ENCODE measurements at regions not wholly inside any gene's neighbourhood (a gene's known extent, or its start where the extent isn't known, plus 50 kb on each side); places are given as distances from the start of the nearest gene placed in this dataset.
"Not testable (repeated sequence)": the region's sequence is repeated elsewhere in the genome, so short reads cannot be mapped to it uniquely, and the experiment has no call there.

DNA sequence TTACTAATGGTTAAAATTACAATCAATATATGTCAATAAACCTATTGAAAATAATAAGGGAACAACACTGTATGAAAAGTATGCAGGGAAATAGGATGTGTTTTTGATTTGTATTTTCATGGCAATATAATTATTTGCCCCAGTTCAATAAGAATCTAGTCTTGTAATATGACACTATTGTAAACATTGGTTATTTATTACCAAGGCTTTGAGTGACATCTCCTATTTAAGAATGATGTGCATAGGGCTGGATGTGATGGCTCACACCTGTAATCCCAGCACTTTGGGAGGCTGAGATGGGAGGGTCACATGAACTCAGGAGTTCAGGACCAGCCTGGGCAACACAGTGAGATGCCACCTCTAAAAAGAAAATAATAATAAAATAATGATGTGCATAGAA is 78.6 kb upstream of the DTNBP1 start:
- TF ChIP-seq, protein P1, sequence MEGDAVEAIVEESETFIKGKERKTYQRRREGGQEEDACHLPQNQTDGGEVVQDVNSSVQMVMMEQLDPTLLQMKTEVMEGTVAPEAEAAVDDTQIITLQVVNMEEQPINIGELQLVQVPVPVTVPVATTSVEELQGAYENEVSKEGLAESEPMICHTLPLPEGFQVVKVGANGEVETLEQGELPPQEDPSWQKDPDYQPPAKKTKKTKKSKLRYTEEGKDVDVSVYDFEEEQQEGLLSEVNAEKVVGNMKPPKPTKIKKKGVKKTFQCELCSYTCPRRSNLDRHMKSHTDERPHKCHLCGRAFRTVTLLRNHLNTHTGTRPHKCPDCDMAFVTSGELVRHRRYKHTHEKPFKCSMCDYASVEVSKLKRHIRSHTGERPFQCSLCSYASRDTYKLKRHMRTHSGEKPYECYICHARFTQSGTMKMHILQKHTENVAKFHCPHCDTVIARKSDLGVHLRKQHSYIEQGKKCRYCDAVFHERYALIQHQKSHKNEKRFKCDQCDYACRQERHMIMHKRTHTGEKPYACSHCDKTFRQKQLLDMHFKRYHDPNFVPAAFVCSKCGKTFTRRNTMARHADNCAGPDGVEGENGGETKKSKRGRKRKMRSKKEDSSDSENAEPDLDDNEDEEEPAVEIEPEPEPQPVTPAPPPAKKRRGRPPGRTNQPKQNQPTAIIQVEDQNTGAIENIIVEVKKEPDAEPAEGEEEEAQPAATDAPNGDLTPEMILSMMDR (IDR thresholded peaks at IDR 0.05; ENCODE audit: low read depth, low read length), result no peak
- no peak for TF ChIP-seq EZH2phosphoT487 (IDR thresholded peaks at IDR 0.05; ENCODE audit: low read depth)
- Histone ChIP-seq H3K79me2 (ENCODE audit: low read length) (no peaks in the 10 kb centered on the region), H3K4me1 (ENCODE audit: low read length) (no peaks in the 10 kb centered on the region), H4K20me1 (ENCODE audit: insufficient read depth, low read length) (no peaks in the 10 kb centered on the region), H3K4me2 (ENCODE audit: low read length) (no peak overlapping the region), H3K27me3 (ENCODE audit: low read depth, low read length) (no peaks in the 10 kb centered on the region), H3K4me3 (ENCODE audit: low read length) (no peak overlapping the region), H3K27ac (ENCODE audit: low read length) (no peak overlapping the region), H2AFZ (ENCODE audit: low read depth, low read length) (no peak overlapping the region), H3K36me3 (replicated peaks; ENCODE audit: low read depth, low read length) (no peaks in the 10 kb centered on the region), H3K9ac (ENCODE audit: low read length) (no peak overlapping the region), H3K9me3 (ENCODE audit: insufficient read depth, low read length) (no peaks in the 10 kb centered on the region)

DNA sequence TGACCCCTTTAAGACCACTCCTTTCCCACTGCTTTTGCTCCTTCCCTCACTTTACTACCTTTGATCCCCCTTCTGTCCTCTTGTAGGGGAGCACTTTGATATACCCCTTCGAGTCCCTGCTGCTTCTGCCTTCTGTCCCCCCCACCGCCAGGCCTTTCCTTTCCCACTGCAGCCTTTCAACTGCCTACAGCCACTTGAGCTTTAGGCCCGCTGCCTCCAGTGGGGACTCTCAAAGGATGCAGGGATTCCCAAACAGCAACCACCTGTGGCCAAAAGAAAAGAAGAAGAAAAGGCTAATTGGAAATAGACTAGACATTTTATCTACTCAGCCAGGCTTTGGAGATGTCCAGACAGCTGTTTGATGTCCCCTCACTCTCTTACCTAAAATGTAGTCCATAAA is 77.0 kb upstream of the DTNBP1 start:
- no peak overlapping the region for H3K4me3 ChIP-seq (ENCODE audit: low read length)
- no peaks in the 10 kb centered on the region for H3K27me3 ChIP-seq (ENCODE audit: low read depth, low read length)
- H3K9ac ChIP-seq (ENCODE audit: low read length), result no peak overlapping the region
- H2AFZ ChIP-seq (ENCODE audit: low read depth, low read length), result no peak overlapping the region
- no peaks in the 10 kb centered on the region for H3K4me1 ChIP-seq (ENCODE audit: low read length)
- no peak overlapping the region for H3K4me2 ChIP-seq (ENCODE audit: low read length)
- no peaks in the 10 kb centered on the region for H3K9me3 ChIP-seq (ENCODE audit: insufficient read depth, low read length)
- H4K20me1 ChIP-seq (ENCODE audit: insufficient read depth, low read length), result no peaks in the 10 kb centered on the region
- H3K36me3 ChIP-seq (replicated peaks; ENCODE audit: low read depth, low read length), result no peaks in the 10 kb centered on the region
- H3K27ac ChIP-seq (ENCODE audit: low read length), result no peak overlapping the region
- no peaks in the 10 kb centered on the region for H3K79me2 ChIP-seq (ENCODE audit: low read length)
- TF ChIP-seq EZH2phosphoT487 (IDR thresholded peaks at IDR 0.05; ENCODE audit: low read depth), result no peak
- TF ChIP-seq, protein P1 (IDR thresholded peaks at IDR 0.05; ENCODE audit: low read depth, low read length), result no peak

DNA sequence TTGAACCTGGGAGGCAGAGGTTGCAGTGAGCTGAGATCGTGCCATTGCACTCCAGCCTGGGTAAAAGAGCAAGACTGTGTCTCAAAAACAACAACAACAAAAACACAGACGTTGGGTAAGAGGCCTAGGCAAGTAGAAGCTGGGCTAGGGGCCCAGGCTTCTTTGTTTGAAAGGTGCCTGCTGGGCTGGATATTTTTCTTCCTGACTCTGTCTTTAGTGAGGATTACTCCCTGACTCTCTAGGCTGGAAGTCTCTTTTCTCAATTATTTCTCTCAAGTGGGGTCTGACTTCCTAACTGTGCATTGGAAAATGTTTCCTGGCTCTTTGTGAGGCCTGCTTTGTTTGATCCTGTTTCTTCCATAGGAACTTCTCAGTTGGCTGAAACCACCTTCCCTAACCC is 76.5 kb upstream of the DTNBP1 start:
- H4K20me1 ChIP-seq (ENCODE audit: insufficient read depth, low read length), result no peaks in the 10 kb centered on the region
- no peak overlapping the region for H3K4me3 ChIP-seq (ENCODE audit: low read length)
- H3K9ac ChIP-seq (ENCODE audit: low read length), result no peak overlapping the region
- no peak overlapping the region for H3K4me2 ChIP-seq (ENCODE audit: low read length)
- H3K4me1 ChIP-seq (ENCODE audit: low read length), result no peaks in the 10 kb centered on the region
- H3K9me3 ChIP-seq (ENCODE audit: insufficient read depth, low read length), result no peaks in the 10 kb centered on the region
- H3K36me3 ChIP-seq (replicated peaks; ENCODE audit: low read depth, low read length), result no peaks in the 10 kb centered on the region
- no peak overlapping the region for H3K27ac ChIP-seq (ENCODE audit: low read length)
- H3K79me2 ChIP-seq (ENCODE audit: low read length), result no peaks in the 10 kb centered on the region
- H3K27me3 ChIP-seq (ENCODE audit: low read depth, low read length), result no peaks in the 10 kb centered on the region
- no peak overlapping the region for H2AFZ ChIP-seq (ENCODE audit: low read depth, low read length)
- TF ChIP-seq, protein P1 (IDR thresholded peaks at IDR 0.05; ENCODE audit: low read depth, low read length), result no peak
- no peak for TF ChIP-seq EZH2phosphoT487 (IDR thresholded peaks at IDR 0.05; ENCODE audit: low read depth)

DNA sequence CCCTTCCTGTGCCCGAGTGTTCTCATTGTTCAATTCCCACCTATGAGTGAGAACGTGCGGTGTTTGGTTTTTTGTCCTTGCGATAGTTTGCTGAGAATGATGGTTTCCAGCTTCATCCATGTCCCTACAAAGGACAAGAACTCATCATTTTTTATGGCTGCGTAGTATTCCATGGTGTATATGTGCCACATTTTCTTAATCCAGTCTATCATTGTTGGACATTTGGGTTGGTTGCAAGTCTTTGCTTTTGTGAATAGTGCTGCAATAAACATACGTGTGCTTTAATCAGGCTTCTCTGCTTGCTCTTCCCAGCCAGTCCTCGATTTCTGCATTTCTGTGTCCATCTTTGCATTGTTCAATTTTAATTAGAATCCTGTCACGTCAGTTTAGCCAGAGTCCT is 75.4 kb upstream of the DTNBP1 start:
- H3K9ac ChIP-seq (ENCODE audit: low read length); H3K9me3 ChIP-seq (ENCODE audit: insufficient read depth, low read length); H4K20me1 ChIP-seq (ENCODE audit: insufficient read depth, low read length); H3K4me2 ChIP-seq (ENCODE audit: low read length); H3K27me3 ChIP-seq (ENCODE audit: low read depth, low read length); H3K4me1 ChIP-seq (ENCODE audit: low read length); H3K79me2 ChIP-seq (ENCODE audit: low read length); H3K27ac ChIP-seq (ENCODE audit: low read length); H3K36me3 ChIP-seq (replicated peaks; ENCODE audit: low read depth, low read length); H3K4me3 ChIP-seq (ENCODE audit: low read length); H2AFZ ChIP-seq (ENCODE audit: low read depth, low read length): not testable (repeated sequence)

DNA sequence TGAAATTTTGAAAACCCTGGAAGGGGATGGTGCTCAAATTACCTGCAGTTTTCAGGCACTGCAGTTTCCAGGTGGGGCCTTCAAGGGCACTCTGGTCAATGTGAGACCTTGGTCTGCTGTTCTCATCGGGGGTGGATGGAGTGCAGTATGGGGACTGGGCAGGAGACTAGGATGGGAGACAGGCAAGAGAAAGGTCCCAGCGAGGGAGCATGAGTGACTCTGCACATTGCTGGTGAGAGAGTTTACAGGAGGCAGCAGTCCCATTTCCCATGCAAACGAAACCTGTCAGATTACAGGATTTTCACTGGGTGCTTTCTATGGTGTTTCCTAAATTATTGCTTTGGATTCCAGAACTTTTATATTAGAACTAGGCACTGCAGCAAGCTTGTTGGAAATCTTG is 73.5 kb upstream of the DTNBP1 start:
- Histone ChIP-seq H3K9me3 (ENCODE audit: insufficient read depth, low read length) (no peaks in the 10 kb centered on the region), H3K9ac (ENCODE audit: low read length) (no peak overlapping the region), H2AFZ (ENCODE audit: low read depth, low read length) (no peak overlapping the region), H4K20me1 (ENCODE audit: insufficient read depth, low read length) (no peaks in the 10 kb centered on the region), H3K4me1 (ENCODE audit: low read length) (no peaks in the 10 kb centered on the region), H3K36me3 (replicated peaks; ENCODE audit: low read depth, low read length) (no peaks in the 10 kb centered on the region), H3K27ac (ENCODE audit: low read length) (no peak overlapping the region), H3K4me3 (ENCODE audit: low read length) (no peak overlapping the region), H3K27me3 (ENCODE audit: low read depth, low read length) (no peaks in the 10 kb centered on the region), H3K79me2 (ENCODE audit: low read length) (no peaks in the 10 kb centered on the region), H3K4me2 (ENCODE audit: low read length) (no peak overlapping the region)
- no peak for TF ChIP-seq EZH2phosphoT487 (IDR thresholded peaks at IDR 0.05; ENCODE audit: low read depth)
- TF ChIP-seq, protein P1 (IDR thresholded peaks at IDR 0.05; ENCODE audit: low read depth, low read length), result no peak
